ENCODE measurements at regions not wholly inside any gene's neighbourhood (a gene's known extent, or its start where the extent isn't known, plus 50 kb on each side); places are given as distances from the start of the nearest gene placed in this dataset.

GRCh38 chr11:21930408-21930807 lies 262.5 kb upstream of the ANO5 start:
- Mint-ChIP-seq H3K4me3 (no peak overlapping the region), H3K27ac (no peak overlapping the region), H3K36me3 (ENCODE audit: insufficient read depth) (no peaks in the 10 kb centered on the region), H3K27me3 (no peaks in the 10 kb centered on the region), H3K4me1 (ENCODE audit: low read depth in 2 of 2) (no peaks in the 10 kb centered on the region), H3K9me3 (peaks cover 0 to 8% of the 10 kb centered on the region in 2 donors)
- ATAC-seq (replicated peaks) (no peak), DNase-seq (no peak)

GRCh38 chr11:21931436-21932101 lies 261.3 kb upstream of the ANO5 start:
- ATAC-seq (replicated peaks) (no peak), DNase-seq (no peak)
- Mint-ChIP-seq H3K27ac (no peak overlapping the region), H3K9me3 (peaks cover under 1 to 8% of the 10 kb centered on the region in 2 donors), H3K4me3 (no peak overlapping the region), H3K27me3 (no peaks in the 10 kb centered on the region), H3K4me1 (ENCODE audit: low read depth in 2 of 2) (no peaks in the 10 kb centered on the region), H3K36me3 (ENCODE audit: insufficient read depth) (no peaks in the 10 kb centered on the region)

DNA sequence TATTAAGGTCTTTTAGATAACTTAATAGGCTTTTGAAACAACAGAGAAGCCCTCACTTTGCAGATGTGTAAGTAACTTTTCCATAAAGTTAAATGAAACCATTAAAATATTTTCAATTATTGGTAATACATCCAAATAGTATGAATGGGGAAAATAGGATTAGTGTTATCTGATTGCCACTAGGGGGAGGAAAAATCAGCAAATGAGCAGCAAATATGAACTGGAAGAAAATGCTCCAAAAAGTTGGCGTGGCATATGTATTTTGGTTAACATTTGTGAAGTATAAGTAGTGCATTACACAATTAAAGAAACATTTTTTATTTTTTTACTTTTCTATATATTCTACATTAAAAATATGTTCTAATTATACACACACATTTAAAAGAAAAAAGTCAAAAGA lies 259.8 kb upstream of the ANO5 start:
- H3K27ac Mint-ChIP-seq = no peak overlapping the region
- no peak for ATAC-seq (replicated peaks)
- DNase-seq = no peak
- no peaks in the 10 kb centered on the region for H3K36me3 Mint-ChIP-seq (ENCODE audit: insufficient read depth)
- H3K27me3 Mint-ChIP-seq = no peaks in the 10 kb centered on the region
- no peak overlapping the region for H3K4me3 Mint-ChIP-seq
- no peaks in the 10 kb centered on the region for H3K4me1 Mint-ChIP-seq (ENCODE audit: low read depth in 2 of 2)
- H3K9me3 Mint-ChIP-seq = peaks cover 3 to 8% of the 10 kb centered on the region in 2 donors

DNA sequence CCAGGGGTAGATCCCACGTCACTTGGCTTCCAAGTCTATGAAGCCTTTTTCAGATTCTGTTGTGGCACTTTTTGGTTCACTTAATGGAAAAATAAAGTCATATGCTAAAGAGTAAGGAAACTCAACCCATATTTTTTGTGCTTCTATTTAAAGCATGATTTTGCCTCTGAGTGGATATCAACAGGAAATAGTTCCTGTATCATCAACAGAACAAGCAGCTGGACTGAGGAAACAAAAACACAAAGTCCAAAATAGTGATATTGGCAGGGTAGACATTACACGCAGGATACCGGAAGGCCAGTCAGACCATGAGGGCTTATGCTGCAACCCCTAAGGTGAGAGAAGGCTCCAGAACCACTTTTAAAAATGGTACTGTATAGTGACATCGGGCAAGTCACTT lies 248.3 kb upstream of the ANO5 start:
- H3K27me3 Mint-ChIP-seq = no peaks in the 10 kb centered on the region
- H3K27ac Mint-ChIP-seq = no peak overlapping the region
- H3K36me3 Mint-ChIP-seq (ENCODE audit: insufficient read depth) = peaks cover 2% of the 10 kb centered on the region
- H3K4me1 Mint-ChIP-seq (ENCODE audit: low read depth in 2 of 2) = no peaks in the 10 kb centered on the region
- no peak for DNase-seq
- no peak overlapping the region for H3K4me3 Mint-ChIP-seq
- no peak for ATAC-seq (replicated peaks)
- H3K9me3 Mint-ChIP-seq = peaks cover 4 to 24% of the 10 kb centered on the region in 2 donors

DNA sequence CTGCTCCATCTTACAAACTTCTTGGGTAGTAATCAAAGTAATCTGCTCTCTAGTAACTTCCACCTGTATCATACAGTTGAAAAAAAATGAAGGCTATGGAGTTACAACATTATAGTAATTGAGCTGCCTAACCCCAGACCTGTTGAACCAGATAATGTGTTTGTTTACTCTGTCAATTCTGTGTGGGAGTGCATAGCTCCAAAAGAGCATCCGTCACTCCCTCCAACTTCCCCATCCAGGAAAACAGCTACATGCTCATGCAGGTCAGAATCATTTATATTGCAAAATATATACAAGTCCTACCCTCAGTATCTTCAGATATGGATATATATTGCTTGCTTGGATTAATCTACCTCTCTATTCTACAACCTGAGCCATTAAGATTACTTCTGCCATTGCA lies 244.0 kb upstream of the ANO5 start:
- Mint-ChIP-seq H3K4me3 (no peak overlapping the region), H3K27ac (no peak overlapping the region), H3K27me3 (no peaks in the 10 kb centered on the region), H3K36me3 (ENCODE audit: insufficient read depth) (no peaks in the 10 kb centered on the region), H3K9me3 (peaks cover 0 to 2% of the 10 kb centered on the region in 2 donors), H3K4me1 (ENCODE audit: low read depth in 2 of 2) (no peaks in the 10 kb centered on the region)
- ATAC-seq (replicated peaks) = no peak
- no peak for DNase-seq

- H3K4me3 Mint-ChIP-seq = no peak overlapping the region
- H3K27me3 Mint-ChIP-seq = no peaks in the 10 kb centered on the region
- H3K4me1 Mint-ChIP-seq (ENCODE audit: low read depth in 2 of 2) = no peaks in the 10 kb centered on the region
- H3K27ac Mint-ChIP-seq = no peak overlapping the region
- ATAC-seq (replicated peaks) = no peak
- DNase-seq = no peak
- H3K36me3 Mint-ChIP-seq (ENCODE audit: insufficient read depth) = no peaks in the 10 kb centered on the region
- H3K9me3 Mint-ChIP-seq = peaks cover 5 to 9% of the 10 kb centered on the region in 2 donors
These were observed 243.0 kb upstream of the ANO5 start for GRCh38 chr11:21949763-21950413.

DNA sequence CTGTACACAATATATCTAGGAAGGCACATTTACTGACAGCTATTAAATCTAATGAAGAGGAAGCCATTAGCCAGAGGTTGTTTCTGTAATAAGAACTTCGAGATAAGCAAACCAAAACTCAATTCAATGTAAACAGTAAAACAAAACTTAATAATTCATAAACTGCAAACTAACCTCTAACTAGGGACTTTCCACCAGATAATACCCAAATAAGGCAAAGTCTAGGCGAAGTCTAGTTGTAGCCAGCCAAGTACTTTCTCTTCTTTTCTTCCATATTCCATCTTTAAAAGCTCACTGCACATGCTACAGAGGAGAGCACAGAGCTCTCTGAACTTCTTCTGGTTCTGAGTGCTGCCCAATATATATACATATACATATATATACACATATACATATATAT lies 229.9 kb upstream of the ANO5 start:
- ATAC-seq (replicated peaks) = no peak

GRCh38 chr11:21965221-21965620 lies 227.7 kb upstream of the ANO5 start:
- ATAC-seq (replicated peaks) = no peak
- Mint-ChIP-seq H3K4me1 (ENCODE audit: low read depth in 2 of 2) (no peaks in the 10 kb centered on the region), H3K27me3 (no peaks in the 10 kb centered on the region), H3K36me3 (ENCODE audit: insufficient read depth) (no peaks in the 10 kb centered on the region), H3K4me3 (no peak overlapping the region), H3K9me3 (peaks cover 0 to 6% of the 10 kb centered on the region in 2 donors), H3K27ac (no peak overlapping the region)
- DNase-seq = no peak

More for the DNA sequence above, 229.9 kb upstream of the ANO5 start:
- Mint-ChIP-seq H3K9me3 (peaks cover 0 to 9% of the 10 kb centered on the region in 2 donors), H3K4me3 (no peak overlapping the region), H3K4me1 (ENCODE audit: low read depth in 2 of 2) (no peaks in the 10 kb centered on the region), H3K36me3 (ENCODE audit: insufficient read depth) (no peaks in the 10 kb centered on the region), H3K27me3 (no peaks in the 10 kb centered on the region), H3K27ac (no peak overlapping the region)
- DNase-seq = no peak

GRCh38 chr11:21968702-21969101 lies 224.2 kb upstream of the ANO5 start:
- DNase-seq (no peak), ATAC-seq (replicated peaks) (no peak)
- Mint-ChIP-seq H3K4me1 (ENCODE audit: low read depth in 2 of 2) (no peaks in the 10 kb centered on the region), H3K9me3 (peaks cover 0 to 4% of the 10 kb centered on the region in 2 donors), H3K4me3 (no peak overlapping the region), H3K27me3 (no peaks in the 10 kb centered on the region), H3K36me3 (ENCODE audit: insufficient read depth) (no peaks in the 10 kb centered on the region), H3K27ac (no peak overlapping the region)

- Mint-ChIP-seq H3K27ac (no peak overlapping the region), H3K36me3 (ENCODE audit: insufficient read depth) (no peaks in the 10 kb centered on the region), H3K4me3 (no peak overlapping the region), H3K27me3 (no peaks in the 10 kb centered on the region), H3K9me3 (no peaks in the 10 kb centered on the region), H3K4me1 (ENCODE audit: low read depth in 2 of 2) (no peaks in the 10 kb centered on the region)
- DNase-seq = no peak
- no peak for ATAC-seq (replicated peaks)
These were observed 223.0 kb upstream of the ANO5 start for GRCh38 chr11:21969841-21970240.

DNA sequence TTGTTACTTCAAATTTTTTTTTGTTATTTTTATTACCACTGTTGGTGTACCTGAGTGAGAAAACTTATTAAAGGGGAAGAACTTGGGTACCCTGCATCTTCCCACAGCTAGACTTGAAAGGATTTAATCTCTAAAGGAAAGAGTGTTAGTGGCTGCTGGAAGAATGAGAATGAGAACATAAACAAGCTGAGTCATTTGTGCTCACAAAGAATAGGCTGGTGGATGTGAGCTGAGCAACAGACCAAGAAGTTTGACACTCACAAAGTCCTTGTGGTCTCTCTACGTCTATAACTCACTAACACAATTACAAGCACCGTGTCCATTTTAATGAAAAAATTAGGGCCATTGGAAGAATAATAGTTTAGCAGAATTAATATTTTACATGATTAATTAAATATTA lies 217.6 kb upstream of the ANO5 start:
- Mint-ChIP-seq H3K27me3 (no peaks in the 10 kb centered on the region), H3K4me1 (ENCODE audit: low read depth in 2 of 2) (no peaks in the 10 kb centered on the region), H3K27ac (no peak overlapping the region), H3K36me3 (ENCODE audit: insufficient read depth) (no peaks in the 10 kb centered on the region), H3K4me3 (no peak overlapping the region), H3K9me3 (peaks cover 0 to 8% of the 10 kb centered on the region in 2 donors)
- DNase-seq = no peak
- ATAC-seq (replicated peaks) = no peak

- Mint-ChIP-seq H3K4me3 (no peak overlapping the region), H3K9me3 (peaks cover 0 to 8% of the 10 kb centered on the region in 2 donors), H3K27me3 (no peaks in the 10 kb centered on the region), H3K27ac (no peak overlapping the region), H3K4me1 (ENCODE audit: low read depth in 2 of 2) (no peaks in the 10 kb centered on the region), H3K36me3 (ENCODE audit: insufficient read depth) (no peaks in the 10 kb centered on the region)
- ATAC-seq (replicated peaks) = no peak
- DNase-seq = no peak
These were observed 216.7 kb upstream of the ANO5 start for GRCh38 chr11:21976210-21976609.

- no peaks in the 10 kb centered on the region for H3K36me3 Mint-ChIP-seq (ENCODE audit: insufficient read depth)
- ATAC-seq (replicated peaks) (no peak), DNase-seq (no peak)
- H3K27me3 Mint-ChIP-seq = no peaks in the 10 kb centered on the region
- no peak overlapping the region for H3K27ac Mint-ChIP-seq
- H3K4me3 Mint-ChIP-seq = no peak overlapping the region
- H3K4me1 Mint-ChIP-seq (ENCODE audit: low read depth in 2 of 2) = no peaks in the 10 kb centered on the region
- peaks cover 0 to 4% of the 10 kb centered on the region in 2 donors for H3K9me3 Mint-ChIP-seq
These were observed 209.5 kb upstream of the ANO5 start for GRCh38 chr11:21983431-21983830.

DNA sequence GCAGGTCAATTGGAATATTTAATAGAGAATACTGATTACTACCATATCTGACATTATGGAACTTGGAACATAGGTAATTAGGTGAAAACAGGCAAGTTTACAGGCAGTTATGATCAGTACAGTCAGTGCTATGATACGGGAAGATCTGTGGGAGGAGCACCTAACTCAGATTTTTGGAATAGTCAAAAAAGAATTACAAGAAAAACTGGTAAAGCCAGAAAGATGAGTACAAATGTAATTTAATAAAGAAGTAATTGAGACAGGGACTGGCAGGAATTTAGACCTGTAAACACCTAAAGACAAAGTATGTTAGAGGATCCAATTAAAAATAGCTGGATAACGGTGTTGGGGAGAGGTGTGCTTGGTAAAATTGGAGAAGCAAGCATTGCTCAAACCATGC lies 206.5 kb upstream of the ANO5 start:
- H3K4me1 Mint-ChIP-seq (ENCODE audit: low read depth in 2 of 2) = no peaks in the 10 kb centered on the region
- ATAC-seq (replicated peaks) (no peak), DNase-seq (no peak)
- H3K27ac Mint-ChIP-seq = no peak overlapping the region
- peaks cover 2 to 5% of the 10 kb centered on the region in 2 donors for H3K9me3 Mint-ChIP-seq
- H3K36me3 Mint-ChIP-seq (ENCODE audit: insufficient read depth) = no peaks in the 10 kb centered on the region
- no peak overlapping the region for H3K4me3 Mint-ChIP-seq
- H3K27me3 Mint-ChIP-seq = no peaks in the 10 kb centered on the region

Measured in effector memory CD8-positive, alpha-beta T cell (primary cell).